ENCODE measurements at regions not wholly inside any gene's neighbourhood (a gene's known extent, or its start where the extent isn't known, plus 50 kb on each side); places are given as distances from the start of the nearest gene placed in this dataset.

DNA sequence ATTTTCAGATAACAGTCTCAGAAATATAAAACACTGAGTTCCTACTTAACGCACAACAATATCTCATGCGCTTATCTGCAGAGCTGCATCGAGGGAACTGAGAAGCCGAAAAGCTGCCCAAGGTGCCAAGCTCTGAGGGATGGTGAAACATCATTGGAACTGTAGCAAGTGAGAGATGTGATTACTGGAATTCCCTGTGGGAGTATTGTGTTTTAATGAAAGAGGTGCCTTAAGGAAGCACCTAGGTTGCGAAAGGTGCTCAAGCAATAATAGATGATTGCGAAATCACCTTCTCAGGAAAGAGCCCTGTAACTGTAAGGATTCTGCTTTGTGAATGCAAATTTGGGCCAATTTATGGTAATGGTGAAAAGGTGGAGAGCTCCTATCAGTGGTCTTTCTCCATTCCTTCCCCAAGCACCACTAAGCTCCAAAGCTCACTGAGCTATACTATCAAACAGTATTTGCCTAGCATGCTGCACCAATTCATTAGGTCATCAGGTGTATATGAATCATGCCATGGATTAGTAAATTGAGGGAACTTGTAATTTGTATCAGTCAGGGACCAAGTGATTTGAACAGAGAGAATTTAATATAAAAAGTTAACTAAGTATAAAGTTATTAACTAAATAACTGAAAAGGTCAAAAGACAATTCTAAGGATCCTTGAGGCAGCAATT lies 59.0 kb upstream of the ATP8A1 start:
- TF ChIP-seq, protein P1, sequence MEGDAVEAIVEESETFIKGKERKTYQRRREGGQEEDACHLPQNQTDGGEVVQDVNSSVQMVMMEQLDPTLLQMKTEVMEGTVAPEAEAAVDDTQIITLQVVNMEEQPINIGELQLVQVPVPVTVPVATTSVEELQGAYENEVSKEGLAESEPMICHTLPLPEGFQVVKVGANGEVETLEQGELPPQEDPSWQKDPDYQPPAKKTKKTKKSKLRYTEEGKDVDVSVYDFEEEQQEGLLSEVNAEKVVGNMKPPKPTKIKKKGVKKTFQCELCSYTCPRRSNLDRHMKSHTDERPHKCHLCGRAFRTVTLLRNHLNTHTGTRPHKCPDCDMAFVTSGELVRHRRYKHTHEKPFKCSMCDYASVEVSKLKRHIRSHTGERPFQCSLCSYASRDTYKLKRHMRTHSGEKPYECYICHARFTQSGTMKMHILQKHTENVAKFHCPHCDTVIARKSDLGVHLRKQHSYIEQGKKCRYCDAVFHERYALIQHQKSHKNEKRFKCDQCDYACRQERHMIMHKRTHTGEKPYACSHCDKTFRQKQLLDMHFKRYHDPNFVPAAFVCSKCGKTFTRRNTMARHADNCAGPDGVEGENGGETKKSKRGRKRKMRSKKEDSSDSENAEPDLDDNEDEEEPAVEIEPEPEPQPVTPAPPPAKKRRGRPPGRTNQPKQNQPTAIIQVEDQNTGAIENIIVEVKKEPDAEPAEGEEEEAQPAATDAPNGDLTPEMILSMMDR (conservative IDR thresholded peaks at IDR 0.05; ENCODE audit: control insufficient read depth, insufficient read depth, low read depth, low read length): no peak
- H3K4me3 ChIP-seq (ENCODE audit: control insufficient read depth, low read depth, low read length): no peak overlapping the region

DNA sequence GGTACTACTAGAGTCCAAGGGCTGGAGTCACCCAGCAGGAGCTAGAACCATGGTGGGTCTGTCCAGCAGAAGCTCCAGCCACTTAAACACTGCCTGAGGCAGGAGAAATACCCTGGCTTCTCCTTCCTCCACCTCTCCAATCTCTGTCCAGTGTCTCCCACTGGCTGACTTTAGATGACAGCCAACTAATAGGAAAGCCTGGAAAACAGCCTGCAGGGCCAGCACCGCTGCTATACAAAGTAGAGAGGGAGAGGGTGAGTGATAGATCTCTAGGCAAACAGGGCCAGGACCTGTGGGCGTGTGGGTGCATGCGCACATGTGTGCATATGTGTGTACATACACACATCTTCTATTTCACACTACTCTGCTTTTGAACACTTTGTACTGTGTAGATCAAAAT lies 56.5 kb upstream of the ATP8A1 start:
- TF ChIP-seq, protein P1 (conservative IDR thresholded peaks at IDR 0.05; ENCODE audit: control insufficient read depth, insufficient read depth, low read depth, low read length): no peak
- no peak overlapping the region for H3K4me3 ChIP-seq (ENCODE audit: control insufficient read depth, low read depth, low read length)
- DNase-seq (ENCODE audit: low read depth): no peak

More for the DNA sequence above, 59.0 kb upstream of the ATP8A1 start:
- DNase-seq (ENCODE audit: low read depth): no peak

DNA sequence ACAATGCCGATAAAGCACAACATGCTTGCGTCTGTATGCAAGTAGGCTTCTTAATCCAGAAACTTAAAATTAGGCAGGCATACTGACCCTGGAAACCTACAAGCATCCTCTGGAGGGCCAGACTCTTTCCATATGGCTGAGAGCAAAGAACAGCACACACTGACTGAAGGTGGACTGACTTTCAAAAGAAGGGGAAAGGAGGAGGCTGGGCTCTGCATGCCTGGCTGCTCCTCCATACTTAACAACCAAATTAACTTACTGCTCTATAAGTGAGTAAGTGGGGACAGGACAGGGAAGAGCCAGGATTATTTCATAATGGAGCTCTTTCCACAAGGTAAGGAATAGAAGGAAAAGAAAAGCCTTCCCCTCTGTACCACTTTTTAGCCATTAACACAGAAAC lies 55.9 kb upstream of the ATP8A1 start:
- no peak for DNase-seq (ENCODE audit: low read depth)
- TF ChIP-seq, protein P1 (conservative IDR thresholded peaks at IDR 0.05; ENCODE audit: control insufficient read depth, insufficient read depth, low read depth, low read length): no peak

DNA sequence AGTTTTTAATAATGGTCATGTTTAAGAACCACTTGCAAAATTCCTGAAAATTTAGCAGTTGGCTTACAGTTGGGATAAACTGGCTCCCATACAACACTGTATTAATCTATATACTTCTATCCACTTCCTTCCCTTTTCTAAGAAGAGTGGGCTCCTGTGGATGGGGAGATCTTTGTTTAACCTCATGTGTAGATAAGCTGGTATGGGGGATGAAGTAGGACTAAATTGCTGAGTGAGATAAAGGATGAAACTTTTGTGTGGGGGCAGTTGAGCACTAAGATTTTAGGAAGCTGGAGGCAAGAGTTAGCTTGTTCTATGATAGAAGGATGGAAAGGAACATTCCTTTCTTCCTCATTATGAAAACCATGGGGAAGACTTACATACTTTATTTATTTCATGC lies 54.6 kb upstream of the ATP8A1 start:
- no peak overlapping the region for H3K4me3 ChIP-seq (ENCODE audit: control insufficient read depth, low read depth, low read length)
- no peak for DNase-seq (ENCODE audit: low read depth)
- TF ChIP-seq, protein P1 (conservative IDR thresholded peaks at IDR 0.05; ENCODE audit: control insufficient read depth, insufficient read depth, low read depth, low read length): no peak

More for the DNA sequence above, 55.9 kb upstream of the ATP8A1 start:
- H3K4me3 ChIP-seq (ENCODE audit: control insufficient read depth, low read depth, low read length): no peak overlapping the region

DNA sequence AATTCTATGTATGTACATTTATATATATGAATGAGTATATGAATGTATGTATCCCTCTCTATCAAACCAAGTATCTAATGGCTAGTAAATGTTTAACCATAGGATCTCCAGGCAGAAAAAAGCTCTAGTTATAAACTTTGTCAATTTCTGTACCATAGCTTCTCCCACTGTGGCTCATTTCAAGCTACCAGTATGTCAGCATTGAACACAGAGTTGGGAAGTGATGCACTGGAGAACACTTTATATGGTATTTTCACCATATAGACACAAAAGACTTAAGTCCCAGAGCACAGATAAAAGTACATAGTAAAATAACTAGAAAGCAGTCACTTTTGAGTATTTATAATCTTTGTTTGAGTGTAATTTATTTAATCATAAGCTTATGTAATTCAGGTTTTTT lies 53.9 kb upstream of the ATP8A1 start:
- TF ChIP-seq, protein P1 (conservative IDR thresholded peaks at IDR 0.05; ENCODE audit: control insufficient read depth, insufficient read depth, low read depth, low read length): no peak
- no peak for DNase-seq (ENCODE audit: low read depth)
- H3K4me3 ChIP-seq (ENCODE audit: control insufficient read depth, low read depth, low read length): no peak overlapping the region

DNA sequence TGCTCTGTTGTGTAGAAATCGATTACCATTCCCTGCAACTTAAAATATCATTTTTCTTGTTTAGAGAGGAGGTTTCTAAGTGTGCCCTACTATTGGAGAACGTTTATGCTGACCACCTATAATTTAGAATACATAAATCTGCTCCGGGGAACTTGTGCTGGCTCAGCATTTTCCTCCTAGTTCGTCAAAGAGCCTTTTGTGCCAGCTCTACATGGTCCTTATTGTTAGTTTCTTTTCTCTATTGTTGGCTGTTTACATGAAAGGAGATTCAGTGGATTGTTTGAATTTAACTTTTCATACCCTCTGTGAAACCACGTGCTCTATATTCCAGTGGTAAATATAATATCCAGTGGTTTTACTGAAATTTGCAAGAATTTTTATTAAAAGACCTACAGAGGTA lies 53.4 kb upstream of the ATP8A1 start:
- no peak for DNase-seq (ENCODE audit: low read depth)
- H3K4me3 ChIP-seq (ENCODE audit: control insufficient read depth, low read depth, low read length): no peak overlapping the region
- TF ChIP-seq, protein P1 (conservative IDR thresholded peaks at IDR 0.05; ENCODE audit: control insufficient read depth, insufficient read depth, low read depth, low read length): no peak
